ENCODE measurements at regions not wholly inside any gene's neighbourhood (a gene's known extent, or its start where the extent isn't known, plus 50 kb on each side); places are given as distances from the start of the nearest gene placed in this dataset.

DNA sequence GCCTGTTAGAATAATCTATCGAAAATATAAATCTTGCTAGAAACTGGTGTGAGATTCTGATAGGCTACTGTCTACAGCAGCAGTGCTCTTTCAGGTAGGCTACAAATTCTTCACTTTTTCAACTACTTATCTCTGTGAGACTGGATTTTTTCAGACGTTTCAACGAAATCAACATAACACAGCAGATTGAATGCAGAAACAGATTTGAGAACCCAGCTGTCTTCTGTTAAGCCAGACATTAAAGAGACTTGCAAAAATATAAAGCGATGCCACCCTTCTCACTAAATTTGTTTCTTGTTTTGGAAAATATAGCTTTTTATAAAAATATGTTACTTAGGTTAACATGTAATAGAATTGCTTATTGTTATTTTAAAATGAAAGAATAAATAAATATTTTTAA lies 140.6 kb upstream of the PHACTR1 start:
- DNase-seq (ENCODE audit: low spot score) (no peak), ATAC-seq (no peak)
- Mint-ChIP-seq H3K9me3 (no peaks in the 10 kb centered on the region), H3K4me1 (peaks cover 11% of the 10 kb centered on the region), H3K4me3 (no peak overlapping the region), H3K27me3 (ENCODE audit: low read depth) (no peaks in the 10 kb centered on the region), H3K36me3 (no peaks in the 10 kb centered on the region), H3K27ac (no peak overlapping the region)
- ChIA-PET POLR2A (no interaction called here), CTCF (no interaction called here)
- no peak for TF ChIP-seq ZMAT4 (CRISPR knock-in tag; IDR thresholded peaks at IDR 0.05)
- TF ChIP-seq MXD4 (CRISPR knock-in tag; IDR thresholded peaks at IDR 0.05; ENCODE audit: borderline replicate concordance) = no peak
- TF ChIP-seq, protein P1, sequence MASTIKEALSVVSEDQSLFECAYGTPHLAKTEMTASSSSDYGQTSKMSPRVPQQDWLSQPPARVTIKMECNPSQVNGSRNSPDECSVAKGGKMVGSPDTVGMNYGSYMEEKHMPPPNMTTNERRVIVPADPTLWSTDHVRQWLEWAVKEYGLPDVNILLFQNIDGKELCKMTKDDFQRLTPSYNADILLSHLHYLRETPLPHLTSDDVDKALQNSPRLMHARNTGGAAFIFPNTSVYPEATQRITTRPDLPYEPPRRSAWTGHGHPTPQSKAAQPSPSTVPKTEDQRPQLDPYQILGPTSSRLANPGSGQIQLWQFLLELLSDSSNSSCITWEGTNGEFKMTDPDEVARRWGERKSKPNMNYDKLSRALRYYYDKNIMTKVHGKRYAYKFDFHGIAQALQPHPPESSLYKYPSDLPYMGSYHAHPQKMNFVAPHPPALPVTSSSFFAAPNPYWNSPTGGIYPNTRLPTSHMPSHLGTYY (CRISPR knock-in tag; IDR thresholded peaks at IDR 0.05) = no peak
- no peak for TF ChIP-seq USF2 (CRISPR knock-in tag; IDR thresholded peaks at IDR 0.05)
- TF ChIP-seq IRF2 (CRISPR knock-in tag; IDR thresholded peaks at IDR 0.05; ENCODE audit: borderline replicate concordance, low read depth) = no peak
- TF ChIP-seq ETV6 (CRISPR knock-in tag; IDR thresholded peaks at IDR 0.05) = no peak
- no peak for TF ChIP-seq ZNF263 (CRISPR knock-in tag; IDR thresholded peaks at IDR 0.05; ENCODE audit: low read depth)
- TF ChIP-seq ZNF121 (CRISPR knock-in tag; IDR thresholded peaks at IDR 0.05) = no peak
- TF ChIP-seq NR3C1 (CRISPR knock-in tag; conservative IDR thresholded peaks at IDR 0.05; ENCODE audit: low read depth) = no peak
- no peak for TF ChIP-seq NR2C2 (CRISPR knock-in tag; IDR thresholded peaks at IDR 0.05)
- TF ChIP-seq, protein P2, sequence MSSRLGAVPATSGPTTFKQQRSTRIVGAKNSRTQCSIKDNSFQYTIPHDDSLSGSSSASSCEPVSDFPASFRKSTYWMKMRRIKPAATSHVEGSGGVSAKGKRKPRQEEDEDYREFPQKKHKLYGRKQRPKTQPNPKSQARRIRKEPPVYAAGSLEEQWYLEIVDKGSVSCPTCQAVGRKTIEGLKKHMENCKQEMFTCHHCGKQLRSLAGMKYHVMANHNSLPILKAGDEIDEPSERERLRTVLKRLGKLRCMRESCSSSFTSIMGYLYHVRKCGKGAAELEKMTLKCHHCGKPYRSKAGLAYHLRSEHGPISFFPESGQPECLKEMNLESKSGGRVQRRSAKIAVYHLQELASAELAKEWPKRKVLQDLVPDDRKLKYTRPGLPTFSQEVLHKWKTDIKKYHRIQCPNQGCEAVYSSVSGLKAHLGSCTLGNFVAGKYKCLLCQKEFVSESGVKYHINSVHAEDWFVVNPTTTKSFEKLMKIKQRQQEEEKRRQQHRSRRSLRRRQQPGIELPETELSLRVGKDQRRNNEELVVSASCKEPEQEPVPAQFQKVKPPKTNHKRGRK (CRISPR knock-in tag; IDR thresholded peaks at IDR 0.05; ENCODE audit: borderline replicate concordance) = no peak

DNA sequence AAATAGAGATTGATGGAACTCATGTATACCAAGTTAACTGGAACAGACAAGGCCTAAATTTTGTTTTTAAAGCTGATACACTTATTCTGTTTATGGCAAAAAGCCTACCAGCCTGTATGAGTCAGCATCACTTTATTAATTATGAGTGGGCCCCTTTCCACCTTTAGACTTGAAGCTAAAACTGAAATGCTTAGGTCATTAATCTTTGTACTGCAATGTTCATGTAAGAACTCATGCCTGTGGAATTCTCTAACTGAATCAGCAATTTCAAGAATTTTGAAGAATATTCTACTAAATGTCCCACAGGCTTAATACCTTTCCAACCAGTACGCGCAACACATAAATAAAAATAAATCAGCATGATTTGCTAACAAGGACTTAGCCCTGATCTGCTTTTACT lies 140.2 kb upstream of the PHACTR1 start:
- H3K4me3 Mint-ChIP-seq = no peak overlapping the region
- ChIA-PET CTCF (no interaction called here), POLR2A (no interaction called here)
- no peak for DNase-seq (ENCODE audit: low spot score)
- no peak for ATAC-seq
- no peaks in the 10 kb centered on the region for H3K9me3 Mint-ChIP-seq
- H3K4me1 Mint-ChIP-seq = peaks cover 11% of the 10 kb centered on the region
- no peaks in the 10 kb centered on the region for H3K36me3 Mint-ChIP-seq
- H3K27me3 Mint-ChIP-seq (ENCODE audit: low read depth) = no peaks in the 10 kb centered on the region
- H3K27ac Mint-ChIP-seq = no peak overlapping the region
- TF ChIP-seq NR3C1 (CRISPR knock-in tag; conservative IDR thresholded peaks at IDR 0.05; ENCODE audit: low read depth) (no peak), E2F4 (CRISPR knock-in tag; IDR thresholded peaks at IDR 0.05; ENCODE audit: borderline replicate concordance, low read depth) (no peak), NFE2L1 (CRISPR knock-in tag; IDR thresholded peaks at IDR 0.05) (no peak), ZNF263 (CRISPR knock-in tag; IDR thresholded peaks at IDR 0.05; ENCODE audit: low read depth) (no peak), SP1 (CRISPR knock-in tag; conservative IDR thresholded peaks at IDR 0.05) (no peak), CBFB (CRISPR knock-in tag; IDR thresholded peaks at IDR 0.05; ENCODE audit: low read depth) (no peak), ZSCAN18 (CRISPR knock-in tag; IDR thresholded peaks at IDR 0.05) (no peak), ZNF532 (CRISPR knock-in tag; IDR thresholded peaks at IDR 0.05; ENCODE audit: borderline replicate concordance) (no peak), IRF2 (CRISPR knock-in tag; IDR thresholded peaks at IDR 0.05; ENCODE audit: borderline replicate concordance, low read depth) (no peak), FOXP1 (CRISPR knock-in tag; IDR thresholded peaks at IDR 0.05; ENCODE audit: borderline replicate concordance) (no peak), MLX (CRISPR knock-in tag; IDR thresholded peaks at IDR 0.05) (no peak), ZMAT4 (CRISPR knock-in tag; IDR thresholded peaks at IDR 0.05) (no peak)
- TF ChIP-seq, protein P3, sequence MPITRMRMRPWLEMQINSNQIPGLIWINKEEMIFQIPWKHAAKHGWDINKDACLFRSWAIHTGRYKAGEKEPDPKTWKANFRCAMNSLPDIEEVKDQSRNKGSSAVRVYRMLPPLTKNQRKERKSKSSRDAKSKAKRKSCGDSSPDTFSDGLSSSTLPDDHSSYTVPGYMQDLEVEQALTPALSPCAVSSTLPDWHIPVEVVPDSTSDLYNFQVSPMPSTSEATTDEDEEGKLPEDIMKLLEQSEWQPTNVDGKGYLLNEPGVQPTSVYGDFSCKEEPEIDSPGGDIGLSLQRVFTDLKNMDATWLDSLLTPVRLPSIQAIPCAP (CRISPR knock-in tag; IDR thresholded peaks at IDR 0.05) = no peak
